Amygdala (tissue), 56 donors: ENCODE measurements at regions not wholly inside any gene's neighbourhood (a gene's known extent, or its start where the extent isn't known, plus 50 kb on each side); places are given as distances from the start of the nearest gene placed in this dataset.

Experiments used
- DNase-seq, 56 donors: peaks; one replicate each; lab custom pipeline; 2025; lab: John Stamatoyannopoulos, UW

- DNase-seq, result no peak
These were observed 102.8 kb downstream of the FOXL1 start for GRCh38 chr16:86681031-86681756.

GRCh38 chr16:86681757-86682106, 103.4 kb downstream of the FOXL1 start:
- no peak for DNase-seq

- no peak for DNase-seq
These were observed 104.0 kb downstream of the FOXL1 start for GRCh38 chr16:86682219-86682904.

GRCh38 chr16:86683441-86684194, 105.3 kb downstream of the FOXL1 start:
- DNase-seq, result no peak

- DNase-seq, result no peak
These were observed 106.7 kb downstream of the FOXL1 start for GRCh38 chr16:86685076-86685475.

GRCh38 chr16:86690970-86691369, 112.6 kb downstream of the FOXL1 start:
- DNase-seq, result no peak

GRCh38 chr16:86692426-86692825, 114.1 kb downstream of the FOXL1 start:
- DNase-seq, result no peak

- DNase-seq, result no peak
These were observed 114.7 kb downstream of the FOXL1 start for GRCh38 chr16:86693033-86693432.

GRCh38 chr16:86697715-86698114, 119.4 kb downstream of the FOXL1 start:
- DNase-seq, result no peak

GRCh38 chr16:86700046-86700945, 121.9 kb downstream of the FOXL1 start:
- DNase-seq, result no peak

- no peak for DNase-seq
These were observed 123.1 kb downstream of the FOXL1 start for GRCh38 chr16:86701286-86701975.

- no peak for DNase-seq
These were observed 124.7 kb downstream of the FOXL1 start for GRCh38 chr16:86702824-86703588.

GRCh38 chr16:86704516-86704915, 126.2 kb downstream of the FOXL1 start:
- no peak for DNase-seq

GRCh38 chr16:86706726-86707125, 128.4 kb downstream of the FOXL1 start:
- DNase-seq, result no peak

- DNase-seq, result no peak
These were observed 128.8 kb downstream of the FOXL1 start for GRCh38 chr16:86707171-86707570.

GRCh38 chr16:86707581-86707980, 129.2 kb downstream of the FOXL1 start:
- no peak for DNase-seq

GRCh38 chr16:86708431-86708830, 130.1 kb downstream of the FOXL1 start:
- no peak for DNase-seq

- DNase-seq, result no peak
These were observed 130.8 kb downstream of the FOXL1 start for GRCh38 chr16:86709103-86709502.

GRCh38 chr16:86709902-86710601, 131.7 kb downstream of the FOXL1 start:
- no peak for DNase-seq
